A549 (cell line): ENCODE measurements at regions not wholly inside any gene's neighbourhood (a gene's known extent, or its start where the extent isn't known, plus 50 kb on each side); places are given as distances from the start of the nearest gene placed in this dataset.

Source experiments
- CHD2 ChIP-seq: fragments of 150-350 bp; IDR thresholded peaks from 2 replicates; pipeline ENCODE4 v1.6.1; 2014; ENCODE audit warnings: low read length; ENCODE audit not compliant: partially characterized antibody
- EP300 ChIP-seq, 2 experiments: fragments of >200 bp; sonication (Bioruptor Twin); formaldehyde crosslinking; IDR thresholded peaks; 2 replicates in 1 of 2; 3 replicates in 1 of 2; pipeline ENCODE4 v1.6.1; 2016 to 2017
- ESRRA ChIP-seq: fragments of 150-350 bp; IDR thresholded peaks from 2 replicates; pipeline ENCODE4 v1.6.1; 2014; ENCODE audit warnings: mild to moderate bottlenecking, low read length, borderline replicate concordance
- KDM1A ChIP-seq: fragments of 200-600 bp; sonication (generic); IDR thresholded peaks from 2 replicates; pipeline ENCODE4 v1.6.1; 2016; ENCODE audit warnings: low read depth, mild to moderate bottlenecking
- POLR2A ChIP-seq: IDR thresholded peaks from 2 replicates; pipeline ENCODE4 v1.6.1; 2012; ENCODE audit warnings: mild to moderate bottlenecking, low read length

DNA sequence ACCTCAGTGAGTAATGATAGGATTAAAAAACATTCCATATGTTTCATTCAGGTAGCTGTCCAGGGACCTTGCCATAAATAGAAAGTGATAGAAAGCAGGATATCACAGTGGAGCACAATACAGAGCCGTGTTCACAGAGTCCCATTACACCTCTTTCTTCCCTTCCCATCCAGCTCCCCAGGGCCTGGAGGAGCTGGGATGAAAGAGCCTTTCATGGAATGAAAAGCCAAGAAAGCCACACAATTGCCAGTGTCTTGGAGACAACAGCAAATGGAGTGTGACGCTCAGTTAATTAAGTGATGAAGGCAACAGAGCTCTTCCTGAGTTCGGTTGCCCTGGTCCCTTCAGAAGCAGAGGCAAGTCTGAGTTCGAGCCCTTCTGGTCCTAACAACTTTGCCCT, 387.3 kb upstream of the PLXNA2 start:
- no peak for TF ChIP-seq ESRRA
- TF ChIP-seq CHD2, result no peak
- TF ChIP-seq KDM1A, result no peak
- no peak for TF ChIP-seq EP300 (IDR thresholded peaks at IDR 0.05)
- TF ChIP-seq POLR2A, result no peak
